Stimulated activated naive B cell treated with anti-CD40 and anti-IgM and Interleukin-4, amounts not matched to agents 10 μg/mL and 1 μg/mL and 100 μg/mL, for 72 hours (primary cell): ENCODE measurements at regions not wholly inside any gene's neighbourhood (a gene's known extent, or its start where the extent isn't known, plus 50 kb on each side); places are given as distances from the start of the nearest gene placed in this dataset.

Experiments used
- ATAC-seq, 2 donors: fragments of 150-1000 bp; cut with Tn5 transposase; replicated peaks; 2 replicates each; pipeline ENCODE4 v1.10.0; 2021; ENCODE audit warnings: moderate library complexity in 1 of 2
- DNase-seq: peaks from one replicate; pipeline ENCODE4 v3.0.0; 2021
- H3K27ac Mint-ChIP-seq: one replicate; pipeline ENCODE4 v1.8.0; 2022; ENCODE audit warnings: mild to moderate bottlenecking, mixed read lengths
- H3K27me3 Mint-ChIP-seq, 2 donors: one replicate each; pipeline ENCODE4 v1.8.0; 2022; ENCODE audit warnings: mixed read lengths in 2 of 2
- H3K36me3 Mint-ChIP-seq, 2 donors: one replicate each; pipeline ENCODE4 v1.8.0; 2022; ENCODE audit warnings: mixed read lengths in 2 of 2, mild to moderate bottlenecking in 1 of 2
- H3K4me1 Mint-ChIP-seq, 2 donors: one replicate each; pipeline ENCODE4 v1.8.0; 2022; ENCODE audit warnings: mixed read lengths in 2 of 2, mild to moderate bottlenecking in 1 of 2
- H3K4me3 Mint-ChIP-seq, 2 donors: one replicate each; pipeline ENCODE4 v1.8.0; 2022; ENCODE audit warnings: mild to moderate bottlenecking in 2 of 2, mixed read lengths in 2 of 2, moderate library complexity in 1 of 2
- H3K9me3 Mint-ChIP-seq, 2 donors: one replicate each; pipeline ENCODE4 v1.8.0; 2022; ENCODE audit warnings: mixed read lengths in 2 of 2, mild to moderate bottlenecking in 1 of 2

DNA sequence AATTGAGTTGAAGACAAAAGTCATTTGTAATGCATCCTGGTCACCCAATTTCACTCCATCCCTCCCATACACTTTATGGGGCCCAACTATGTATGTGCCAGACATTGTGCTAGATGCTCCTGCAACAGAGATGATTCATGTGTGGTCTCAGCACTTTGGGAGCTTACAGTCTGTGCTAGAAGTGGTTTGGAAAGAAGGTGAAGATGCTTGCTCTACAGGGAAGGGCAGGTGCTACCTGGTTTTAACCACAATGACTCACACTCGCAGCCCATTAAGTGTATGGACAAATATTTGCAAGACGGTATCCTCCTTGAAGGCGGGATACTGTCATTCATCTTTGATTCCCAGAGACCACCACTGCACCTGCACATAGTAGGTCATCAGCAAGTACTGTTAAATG is 257.6 kb downstream of the OTUD1 start:
- Mint-ChIP-seq H3K36me3 (no peaks in the 10 kb centered on the region), H3K4me3 (no peak overlapping the region), H3K9me3 (no peaks in the 10 kb centered on the region), H3K27ac (no peak overlapping the region), H3K27me3 (peaks cover 66% of the 10 kb centered on the region in 2 donors), H3K4me1 (peaks cover 11 to 19% of the 10 kb centered on the region in 2 donors)
- DNase-seq, result no peak
- no peak for ATAC-seq

DNA sequence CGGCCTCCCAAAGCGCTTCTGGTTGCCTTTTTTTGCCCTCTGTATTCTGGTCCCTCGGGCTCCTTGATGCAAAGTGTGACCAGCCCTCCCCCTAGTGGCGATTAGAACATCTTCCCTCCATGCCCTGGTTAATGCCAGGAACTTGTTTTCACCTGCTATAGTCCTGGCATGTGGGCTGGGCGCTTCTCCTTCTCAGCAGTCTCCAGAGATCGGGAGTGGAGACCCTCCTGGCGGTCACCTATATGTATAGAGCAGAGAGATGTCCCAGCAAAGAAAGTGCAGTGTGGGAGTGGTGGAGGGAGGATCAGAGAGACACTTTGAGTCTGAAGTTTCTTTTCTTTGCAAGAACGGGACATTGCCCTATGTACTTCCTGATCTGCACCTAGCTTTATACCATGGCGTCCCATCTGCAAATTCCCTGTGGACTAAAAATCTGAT is 264.1 kb downstream of the OTUD1 start:
- Mint-ChIP-seq H3K27ac (no peak overlapping the region), H3K36me3 (no peaks in the 10 kb centered on the region), H3K27me3 (peaks cover 38 to 40% of the 10 kb centered on the region in 2 donors), H3K4me3 (peak overlapping the region in 1 of 2 donors; percentile 12), H3K9me3 (no peaks in the 10 kb centered on the region), H3K4me1 (peaks cover 2 to 5% of the 10 kb centered on the region in 2 donors)
- ATAC-seq (peak; percentile 90 to 94), DNase-seq (peak; percentile 24)

DNA sequence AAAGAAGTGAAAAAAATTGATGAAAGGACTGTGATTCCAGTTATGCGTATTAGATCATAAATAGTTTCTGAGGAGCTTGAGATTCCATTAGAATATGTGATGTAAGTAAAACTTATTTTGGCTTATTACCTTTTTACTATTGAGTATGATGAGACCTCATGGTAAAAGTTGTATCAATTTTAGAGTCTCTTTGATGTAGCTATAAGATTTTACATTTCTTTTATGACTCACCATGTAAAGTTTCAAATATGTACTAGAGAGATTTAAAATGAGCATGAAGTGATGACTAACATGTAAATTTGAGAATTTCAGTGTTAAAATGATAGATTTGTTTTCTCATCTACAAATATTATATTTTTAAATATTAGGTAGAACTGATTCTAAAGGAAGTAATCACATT is 276.5 kb downstream of the OTUD1 start:
- no peak for DNase-seq
- no peaks in the 10 kb centered on the region for H3K9me3 Mint-ChIP-seq
- no peak overlapping the region for H3K4me3 Mint-ChIP-seq
- peaks cover 8 to 11% of the 10 kb centered on the region in 2 donors for H3K27me3 Mint-ChIP-seq
- no peaks in the 10 kb centered on the region for H3K36me3 Mint-ChIP-seq
- no peak overlapping the region for H3K27ac Mint-ChIP-seq
- H3K4me1 Mint-ChIP-seq, result no peaks in the 10 kb centered on the region
- no peak for ATAC-seq

DNA sequence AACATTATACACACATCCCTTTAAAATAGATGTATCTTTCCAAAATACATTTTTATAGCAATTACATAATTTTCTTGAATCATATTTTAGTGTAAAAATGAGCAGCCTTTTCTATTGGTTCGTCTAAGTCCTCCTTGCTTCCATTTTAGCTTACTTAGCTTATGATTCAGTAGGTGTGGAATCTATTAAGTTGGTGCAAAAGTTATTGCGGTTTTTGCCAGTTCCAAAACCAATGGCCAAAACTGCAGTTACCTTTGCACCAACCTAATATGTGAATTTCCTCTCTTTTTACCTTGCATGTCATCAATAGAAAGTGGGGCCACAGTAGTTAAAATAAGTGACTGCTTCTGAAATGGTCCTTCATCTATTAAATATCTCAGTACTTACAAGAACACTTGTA is 279.0 kb downstream of the OTUD1 start:
- Mint-ChIP-seq H3K36me3 (no peaks in the 10 kb centered on the region), H3K9me3 (peaks cover 0 to 2% of the 10 kb centered on the region in 2 donors), H3K27me3 (peaks cover 8 to 13% of the 10 kb centered on the region in 2 donors), H3K4me3 (no peak overlapping the region), H3K27ac (no peak overlapping the region), H3K4me1 (no peaks in the 10 kb centered on the region)
- DNase-seq (no peak), ATAC-seq (no peak)

DNA sequence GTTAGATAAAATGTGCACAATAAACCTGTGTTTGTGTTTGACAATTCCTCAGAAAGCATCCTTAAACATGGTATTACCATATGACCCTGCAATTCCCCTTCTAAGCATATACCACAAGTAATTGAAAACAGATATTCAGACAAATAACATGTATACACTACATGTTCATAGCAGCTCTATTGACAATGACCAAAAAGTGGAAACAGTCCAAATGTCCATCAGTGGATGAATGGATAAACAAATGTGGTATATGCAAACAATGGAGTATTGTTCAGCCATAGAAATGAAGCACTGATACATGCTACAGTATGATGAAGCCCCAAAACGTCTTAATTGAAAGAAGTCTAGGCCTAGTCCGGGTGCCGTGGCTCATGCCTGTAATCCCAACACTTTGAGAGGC is 280.1 kb downstream of the OTUD1 start:
- Mint-ChIP-seq H3K36me3 (no peaks in the 10 kb centered on the region), H3K9me3 (peaks cover 0 to 2% of the 10 kb centered on the region in 2 donors), H3K27me3 (peaks cover 8 to 13% of the 10 kb centered on the region in 2 donors), H3K4me3 (no peak overlapping the region), H3K4me1 (no peaks in the 10 kb centered on the region), H3K27ac (no peak overlapping the region)
- no peak for DNase-seq
- ATAC-seq, result no peak

DNA sequence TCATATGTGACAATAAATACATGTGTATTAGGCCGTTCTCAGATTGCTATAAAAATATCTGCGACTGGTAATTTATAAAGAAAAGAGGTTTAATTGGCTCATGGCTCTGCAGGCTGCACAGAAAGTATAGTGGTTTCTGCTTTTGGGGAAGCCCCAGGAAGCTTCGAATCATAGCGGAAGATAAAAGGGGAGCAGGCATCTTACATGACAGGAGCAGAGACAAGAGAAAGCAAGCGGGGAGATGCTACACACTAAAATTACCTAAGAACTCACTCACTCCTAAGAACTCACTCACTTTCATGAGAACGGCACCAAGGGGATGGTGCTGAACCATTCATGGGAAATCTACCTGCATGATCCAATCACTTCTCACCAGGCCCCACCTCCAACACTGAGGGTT is 284.9 kb downstream of the OTUD1 start:
- Mint-ChIP-seq H3K36me3 (no peaks in the 10 kb centered on the region), H3K9me3 (peaks cover 0 to 6% of the 10 kb centered on the region in 2 donors), H3K4me1 (no peaks in the 10 kb centered on the region), H3K27ac (no peak overlapping the region), H3K27me3 (peaks cover 0 to 5% of the 10 kb centered on the region in 2 donors), H3K4me3 (no peak overlapping the region)
- ATAC-seq (no peak), DNase-seq (no peak)

DNA sequence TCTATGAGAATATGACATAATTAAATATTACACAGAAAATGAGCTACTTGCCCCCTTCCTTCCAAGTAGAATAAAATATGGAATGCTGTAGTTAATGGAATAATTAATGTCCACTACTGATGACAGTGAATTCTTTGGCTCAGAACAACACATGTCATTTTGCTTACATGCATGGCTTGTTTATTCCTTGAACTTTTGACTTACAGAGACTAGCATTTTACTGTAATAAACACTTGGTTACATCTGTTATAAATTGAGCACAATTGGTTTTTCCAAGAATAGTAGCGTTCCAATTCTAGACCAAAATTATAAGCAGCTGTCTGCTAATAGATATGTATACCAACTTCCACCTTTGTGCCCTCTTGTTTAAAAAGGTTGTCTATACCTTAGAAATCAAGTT is 286.7 kb downstream of the OTUD1 start:
- no peaks in the 10 kb centered on the region for H3K4me1 Mint-ChIP-seq
- DNase-seq (no peak), ATAC-seq (no peak)
- no peak overlapping the region for H3K27ac Mint-ChIP-seq
- H3K9me3 Mint-ChIP-seq, result peaks cover 0 to 10% of the 10 kb centered on the region in 2 donors
- H3K36me3 Mint-ChIP-seq, result no peaks in the 10 kb centered on the region
- peaks cover 0 to under 1% of the 10 kb centered on the region in 2 donors for H3K27me3 Mint-ChIP-seq
- H3K4me3 Mint-ChIP-seq, result no peak overlapping the region

DNA sequence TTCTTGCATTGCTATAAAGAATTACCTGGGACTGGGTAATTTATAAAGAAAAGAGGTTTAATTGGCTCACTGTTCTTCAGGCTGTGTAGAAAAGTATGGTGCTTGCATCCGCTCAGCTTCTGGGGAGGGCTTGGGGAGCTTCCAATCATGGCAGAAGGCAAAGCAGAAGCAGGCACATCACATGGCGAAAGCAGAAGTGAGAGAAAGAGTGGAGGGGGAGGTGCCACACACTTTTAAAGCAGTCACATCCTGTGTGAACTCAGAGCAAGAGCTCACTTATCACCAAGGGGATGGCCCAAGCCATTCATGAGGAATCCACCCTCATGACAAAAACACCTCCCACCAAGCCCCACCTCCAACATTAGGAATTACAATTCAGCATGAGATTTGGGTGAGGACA is 303.5 kb downstream of the OTUD1 start:
- H3K27me3 Mint-ChIP-seq, result peaks cover 5 to 10% of the 10 kb centered on the region in 2 donors
- no peak overlapping the region for H3K27ac Mint-ChIP-seq
- ATAC-seq (peak; percentile 95 to 98), DNase-seq (peak; percentile 44)
- H3K9me3 Mint-ChIP-seq, result peaks cover 10 to 11% of the 10 kb centered on the region in 2 donors
- H3K4me3 Mint-ChIP-seq, result no peak overlapping the region
- H3K4me1 Mint-ChIP-seq, result peaks cover 13 to 14% of the 10 kb centered on the region in 2 donors
- peaks cover 0 to 9% of the 10 kb centered on the region in 2 donors for H3K36me3 Mint-ChIP-seq

DNA sequence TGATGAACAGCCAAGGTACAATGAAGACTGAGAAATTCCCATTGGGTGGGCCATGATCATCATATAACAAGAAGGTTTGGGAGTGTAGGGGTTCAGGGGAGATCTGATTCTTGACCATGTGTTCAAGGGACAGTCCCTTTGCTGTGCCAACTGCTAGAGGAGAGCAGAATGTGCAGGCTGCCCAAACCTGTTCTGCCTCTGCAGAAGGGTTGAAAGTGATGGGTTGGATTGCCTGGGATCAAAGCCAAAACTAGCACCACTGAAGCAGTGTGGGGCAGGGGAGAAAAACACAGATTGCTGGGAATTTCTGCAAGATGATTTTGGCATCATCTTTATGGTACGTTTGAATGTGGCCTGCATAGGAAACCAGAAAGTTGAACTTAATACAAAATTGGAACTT is 303.9 kb downstream of the OTUD1 start:
- Mint-ChIP-seq H3K27me3 (peaks cover 5 to 10% of the 10 kb centered on the region in 2 donors), H3K9me3 (peaks cover 10 to 11% of the 10 kb centered on the region in 2 donors), H3K4me3 (no peak overlapping the region), H3K36me3 (peaks cover 0 to 9% of the 10 kb centered on the region in 2 donors), H3K4me1 (peaks cover 13 to 14% of the 10 kb centered on the region in 2 donors), H3K27ac (no peak overlapping the region)
- peak in 1 of 2 donors; percentile 44 for ATAC-seq
- DNase-seq, result no peak

DNA sequence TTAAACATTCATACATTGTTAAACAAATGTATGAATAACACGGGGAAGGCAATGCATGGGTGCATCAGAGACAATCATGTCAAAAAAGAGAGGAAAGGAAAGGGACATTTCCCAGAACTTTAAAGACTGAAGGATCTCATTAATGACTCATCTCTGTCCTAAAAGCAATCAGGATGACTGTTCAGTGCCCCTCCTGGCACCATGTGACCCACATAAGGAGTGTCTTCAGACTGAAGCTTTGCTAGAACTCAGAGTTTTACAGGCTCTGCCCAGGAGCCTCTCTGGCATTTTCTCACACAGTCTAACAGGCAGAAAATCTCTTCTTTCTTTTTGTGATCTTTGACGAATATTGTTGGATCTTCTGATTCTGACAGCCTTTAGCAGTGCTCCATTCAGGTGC is 315.3 kb downstream of the OTUD1 start:
- Mint-ChIP-seq H3K27me3 (no peaks in the 10 kb centered on the region), H3K36me3 (no peaks in the 10 kb centered on the region), H3K9me3 (no peaks in the 10 kb centered on the region), H3K27ac (no peak overlapping the region), H3K4me3 (no peak overlapping the region), H3K4me1 (no peaks in the 10 kb centered on the region)
- no peak for DNase-seq
- peak; percentile 34 to 41 for ATAC-seq

DNA sequence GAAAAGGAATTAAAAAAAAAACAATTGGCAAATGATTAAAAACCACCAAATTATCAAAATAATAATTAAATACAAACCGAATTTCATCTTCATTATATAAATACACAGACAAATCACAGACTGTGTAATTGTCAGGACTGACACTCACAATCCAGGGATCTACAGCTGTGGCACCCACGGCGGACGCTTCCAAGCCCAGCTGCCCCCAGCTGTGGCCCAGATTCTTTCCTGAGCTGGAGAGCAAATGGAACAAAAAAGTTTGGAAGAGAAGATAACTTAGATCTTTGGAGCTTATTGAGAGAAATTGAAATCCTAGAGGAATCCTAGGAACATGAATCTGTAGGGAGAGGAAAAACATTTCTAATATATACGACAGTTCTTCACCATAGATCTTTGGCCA is 316.1 kb downstream of the OTUD1 start:
- ATAC-seq (no peak), DNase-seq (no peak)
- Mint-ChIP-seq H3K4me1 (no peaks in the 10 kb centered on the region), H3K27ac (no peak overlapping the region), H3K36me3 (no peaks in the 10 kb centered on the region), H3K27me3 (no peaks in the 10 kb centered on the region), H3K9me3 (no peaks in the 10 kb centered on the region), H3K4me3 (no peak overlapping the region)

DNA sequence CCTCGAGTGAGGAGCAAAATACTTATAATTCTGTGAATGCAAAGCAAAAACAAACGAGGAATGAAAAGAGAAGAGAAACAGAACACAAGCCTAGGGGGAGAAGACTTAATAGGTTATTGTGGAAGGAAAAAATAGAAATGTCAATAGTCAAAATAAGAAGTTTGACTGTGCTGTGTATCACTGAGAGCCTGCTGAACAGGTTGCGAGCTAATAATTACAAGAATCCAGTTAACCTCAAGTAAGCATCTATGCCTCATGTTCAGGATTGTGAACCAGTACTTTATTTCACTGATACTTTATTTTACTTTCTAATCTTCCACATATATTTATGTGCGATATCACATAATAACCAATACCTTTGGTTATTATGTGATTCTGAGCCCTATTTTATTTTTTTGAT is 316.7 kb downstream of the OTUD1 start:
- ATAC-seq (no peak), DNase-seq (no peak)

DNA sequence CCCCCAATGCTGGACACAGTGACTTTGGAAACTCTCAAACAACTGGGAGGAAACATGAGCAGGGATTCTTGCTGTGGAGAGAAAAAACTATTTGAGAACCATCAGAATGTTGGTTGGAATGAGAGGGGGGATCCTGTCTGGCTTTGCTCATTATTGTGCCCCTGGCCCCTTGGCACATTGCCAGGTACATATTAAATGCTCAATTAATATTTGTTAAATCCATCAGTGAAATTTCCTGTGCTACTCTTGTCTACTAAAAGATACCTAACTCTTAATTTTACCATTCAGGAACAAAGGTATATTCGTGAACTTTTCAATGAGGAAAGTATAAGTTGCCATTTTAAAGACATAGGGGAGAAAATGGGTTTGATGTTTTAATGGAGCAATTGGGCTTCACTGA is 329.4 kb downstream of the OTUD1 start:
- no peak overlapping the region for H3K27ac Mint-ChIP-seq
- H3K9me3 Mint-ChIP-seq, result peaks cover 3 to 9% of the 10 kb centered on the region in 2 donors
- H3K36me3 Mint-ChIP-seq, result no peaks in the 10 kb centered on the region
- H3K4me3 Mint-ChIP-seq, result no peak overlapping the region
- H3K27me3 Mint-ChIP-seq, result peaks cover 0 to 3% of the 10 kb centered on the region in 2 donors
- no peak for DNase-seq
- H3K4me1 Mint-ChIP-seq, result no peaks in the 10 kb centered on the region
- no peak for ATAC-seq

More for the DNA sequence above, 316.7 kb downstream of the OTUD1 start:
- Mint-ChIP-seq H3K36me3 (no peaks in the 10 kb centered on the region), H3K27ac (no peak overlapping the region), H3K9me3 (no peaks in the 10 kb centered on the region), H3K4me3 (no peak overlapping the region), H3K27me3 (no peaks in the 10 kb centered on the region), H3K4me1 (no peaks in the 10 kb centered on the region)

DNA sequence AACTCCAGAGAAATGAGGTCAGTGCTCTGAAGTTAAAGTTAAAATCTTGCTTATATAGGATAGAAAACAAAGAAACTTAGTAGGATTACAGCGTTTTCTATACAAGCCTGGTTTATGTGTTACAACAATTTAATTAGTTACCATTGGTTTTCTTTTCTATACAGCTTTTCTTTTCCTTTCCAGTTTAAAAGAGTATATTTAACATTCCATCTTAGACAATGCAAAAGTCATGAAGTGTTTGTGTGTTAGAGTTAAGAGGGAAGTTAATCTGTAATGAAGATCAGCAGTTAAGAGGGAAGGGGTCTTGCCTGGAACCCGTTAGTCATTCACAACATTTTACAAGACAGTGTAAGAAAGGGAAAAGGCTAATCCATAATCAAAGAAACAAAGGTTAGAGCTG is 338.3 kb downstream of the OTUD1 start:
- Mint-ChIP-seq H3K4me1 (no peaks in the 10 kb centered on the region), H3K9me3 (peaks cover 0 to 2% of the 10 kb centered on the region in 2 donors), H3K27ac (no peak overlapping the region), H3K36me3 (no peaks in the 10 kb centered on the region), H3K4me3 (no peak overlapping the region), H3K27me3 (no peaks in the 10 kb centered on the region)
- ATAC-seq (no peak), DNase-seq (no peak)

DNA sequence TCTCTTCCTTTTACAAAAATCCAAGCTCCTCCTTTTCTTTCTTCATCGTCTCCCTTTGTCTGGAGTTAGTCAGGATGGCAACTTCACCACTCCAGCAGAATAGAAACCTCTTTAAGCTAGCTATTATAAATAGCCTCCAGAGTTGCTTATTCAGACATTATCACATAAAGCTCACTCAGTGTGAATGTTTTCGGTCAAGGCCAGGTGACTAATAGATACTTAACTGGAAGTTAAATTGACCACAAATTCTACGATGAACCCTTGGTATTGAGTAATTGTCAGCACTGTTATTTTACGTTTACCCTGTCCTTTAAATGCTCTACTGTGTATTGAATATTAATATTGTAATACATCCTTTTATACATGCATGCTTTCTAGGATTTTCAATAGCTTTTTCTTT is 340.4 kb downstream of the OTUD1 start:
- no peak overlapping the region for H3K4me3 Mint-ChIP-seq
- no peak for DNase-seq
- no peaks in the 10 kb centered on the region for H3K27me3 Mint-ChIP-seq
- no peaks in the 10 kb centered on the region for H3K36me3 Mint-ChIP-seq
- H3K4me1 Mint-ChIP-seq, result no peaks in the 10 kb centered on the region
- ATAC-seq, result no peak
- peaks cover 0 to 2% of the 10 kb centered on the region in 2 donors for H3K9me3 Mint-ChIP-seq
- no peak overlapping the region for H3K27ac Mint-ChIP-seq

DNA sequence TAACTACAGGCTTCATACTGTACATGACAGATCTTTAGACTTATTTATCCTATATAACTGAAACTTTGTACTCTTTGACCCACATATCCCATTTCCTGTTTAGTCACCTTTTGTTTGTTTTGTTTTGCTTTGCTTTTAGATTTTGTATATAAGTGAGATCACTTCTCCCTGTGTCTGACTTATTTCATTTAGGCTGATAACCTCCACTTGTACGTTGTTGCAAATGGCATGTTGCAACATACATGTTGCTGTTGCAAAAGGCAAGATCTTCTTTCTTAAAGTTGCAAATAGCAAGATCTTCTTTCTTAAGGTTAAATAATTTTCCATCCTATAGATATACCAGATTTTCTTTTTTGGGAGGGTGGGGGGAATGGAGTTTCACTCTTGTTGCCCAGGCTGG is 341.5 kb downstream of the OTUD1 start:
- Mint-ChIP-seq H3K4me1 (no peaks in the 10 kb centered on the region), H3K36me3 (no peaks in the 10 kb centered on the region), H3K27me3 (peaks cover 0 to 5% of the 10 kb centered on the region in 2 donors), H3K27ac (no peak overlapping the region), H3K4me3 (no peak overlapping the region), H3K9me3 (peaks cover 0 to 2% of the 10 kb centered on the region in 2 donors)
- no peak for DNase-seq
- no peak for ATAC-seq
